CD14-positive monocyte (primary cell): ENCODE measurements at regions not wholly inside any gene's neighbourhood (a gene's known extent, or its start where the extent isn't known, plus 50 kb on each side); places are given as distances from the start of the nearest gene placed in this dataset.

Experiments
- DNase-seq, 3 donors: peaks; one replicate each; pipeline ENCODE4 v3.0.0-alpha.2; 2011 to 2022
- H2AFZ ChIP-seq: 2 replicates; pipeline ENCODE4 v1.6.0; 2012; ENCODE audit warnings: mild to moderate bottlenecking, low read depth, low read length, inconsistent platforms; ENCODE audit not compliant: insufficient read depth, poor library complexity, severe bottlenecking
- H3K27ac ChIP-seq, 2 donors: 1 replicate in 1 of 2; 2 replicates in 1 of 2; pipeline ENCODE4 v1.5.1; 2012 to 2013; ENCODE audit warnings: low read length in 2 of 2, control low read depth in 1 of 2, inconsistent platforms in 1 of 2, low read depth in 1 of 2, mild to moderate bottlenecking in 1 of 2
- H3K27me3 ChIP-seq, 2 donors: one replicate each; pipeline versions ENCODE4 v1.6.0 to v1.6.1; 2011 to 2013; ENCODE audit warnings: low read length in 2 of 2; ENCODE audit not compliant: control insufficient read depth in 2 of 2, insufficient read depth in 2 of 2
- H3K36me3 ChIP-seq, 2 donors: replicated peaks in 1 of 2; 1 replicate in 1 of 2; 2 replicates in 1 of 2; pipeline versions ENCODE4 v1.5.1 to v1.6.1; 2012 to 2013; ENCODE audit warnings: low read length in 2 of 2, control low read depth in 1 of 2, inconsistent platforms in 1 of 2, mild to moderate bottlenecking in 1 of 2; ENCODE audit not compliant: insufficient read depth in 2 of 2, control insufficient read depth in 1 of 2
- H3K4me1 ChIP-seq, 2 donors: 1 replicate in 1 of 2; 2 replicates in 1 of 2; pipeline versions ENCODE4 v1.5.1 to v1.6.1; 2012 to 2013; ENCODE audit warnings: low read length in 2 of 2, control low read depth in 1 of 2, inconsistent platforms in 1 of 2, mild to moderate bottlenecking in 1 of 2, moderate library complexity in 1 of 2; ENCODE audit not compliant: insufficient read depth in 2 of 2, control insufficient read depth in 1 of 2
- H3K4me2 ChIP-seq: replicated peaks from 2 replicates; pipeline ENCODE3; 2012; ENCODE audit warnings: low read length, moderate library complexity, mild to moderate bottlenecking; ENCODE audit not compliant: poor library complexity, severe bottlenecking; ENCODE audit errors: extremely low read depth
- H3K4me3 ChIP-seq, 3 experiments: fragments of 200-600 bp in 1 of 3; sonication (generic) in 1 of 3; replicated peaks in 1 of 3; 1 replicate in 2 of 3; 2 replicates in 1 of 3; pipeline ENCODE4 v1.5.1; 2011 to 2013; ENCODE audit warnings: low read length in 3 of 3, mild to moderate bottlenecking in 3 of 3, control low read depth in 2 of 3, low read depth in 2 of 3, inconsistent platforms in 1 of 3, moderate library complexity in 1 of 3
- H3K79me2 ChIP-seq: 2 replicates; pipeline ENCODE4 v1.6.0; 2012; ENCODE audit warnings: mild to moderate bottlenecking, control low read depth, inconsistent platforms, low read length, moderate library complexity; ENCODE audit not compliant: insufficient read depth
- H3K9ac ChIP-seq: 2 replicates; pipeline ENCODE4 v1.6.0; 2017; ENCODE audit warnings: low read length, mild to moderate bottlenecking; ENCODE audit not compliant: insufficient read depth, poor library complexity, severe bottlenecking
- H3K9me3 ChIP-seq, 2 donors: replicated peaks in 1 of 2; 1 replicate in 1 of 2; 2 replicates in 1 of 2; pipeline versions ENCODE4 v1.5.1 to v1.6.1; 2012 to 2013; ENCODE audit warnings: low read length in 2 of 2, control low read depth in 1 of 2; ENCODE audit not compliant: control insufficient read depth in 1 of 2, insufficient read depth in 1 of 2
- H4K20me1 ChIP-seq: 2 replicates; pipeline ENCODE4 v1.6.0; 2012; ENCODE audit warnings: mild to moderate bottlenecking, low read length, control low read depth, moderate library complexity; ENCODE audit not compliant: insufficient read depth
- H3K27ac Mint-ChIP-seq, 7 donors: one replicate each; pipeline ENCODE4 v1.8.0; 2020; ENCODE audit warnings: mild to moderate bottlenecking in 7 of 7, mixed read lengths in 7 of 7, moderate library complexity in 6 of 7, inconsistent platforms in 2 of 7
- H3K27me3 Mint-ChIP-seq, 3 donors: one replicate each; pipeline ENCODE4 v1.8.0; 2021 to 2022; ENCODE audit warnings: low read depth in 3 of 3, mild to moderate bottlenecking in 3 of 3, mixed read lengths in 3 of 3, moderate library complexity in 3 of 3, inconsistent platforms in 1 of 3
- H3K36me3 Mint-ChIP-seq, 2 donors: one replicate each; pipeline ENCODE4 v1.8.0; 2020; ENCODE audit warnings: mixed read lengths in 2 of 2, inconsistent platforms in 1 of 2, mild to moderate bottlenecking in 1 of 2
- H3K4me1 Mint-ChIP-seq: one replicate; pipeline ENCODE4 v1.8.0; 2020; ENCODE audit warnings: mild to moderate bottlenecking, mixed read lengths
- H3K4me3 Mint-ChIP-seq, 2 donors: one replicate each; pipeline ENCODE4 v1.8.0; 2020; ENCODE audit warnings: mild to moderate bottlenecking in 2 of 2, mixed read lengths in 2 of 2, moderate library complexity in 1 of 2
- H3K9me3 Mint-ChIP-seq, 7 donors: one replicate each; pipeline ENCODE4 v1.8.0; 2020 to 2022; ENCODE audit warnings: mixed read lengths in 7 of 7, mild to moderate bottlenecking in 6 of 7, moderate library complexity in 6 of 7, inconsistent platforms in 2 of 7
- CTCF ChIP-seq: fragments of 200-600 bp; IDR thresholded peaks from one replicate; pipeline ENCODE4 v1.8.0; 2022; ENCODE audit warnings: antibody characterized with exemption, mild to moderate bottlenecking
- WGBS: methylation state at CpG from one replicate; pipeline ENCODE4 v1.1.5; 2013; ENCODE audit warnings: missing lambda C conversion rate; ENCODE audit not compliant: insufficient coverage; 5-methylcytosine and 5-hydroxymethylcytosine counted together
- intact Hi-C, 2 donors: fragments of 100-400 bp; cut with micrococcal nuclease; formaldehyde crosslinking; loops; one replicate each; pipeline versions ENCODE4 v1.15.0 to v1.15.1; 2023

- Mint-ChIP-seq H3K27ac (no peak overlapping the region), H3K4me3 (no peak overlapping the region), H3K9me3 (peaks cover 0 to 7% (median 0%) of the 10 kb centered on the region in 7 donors), H3K4me1 (peaks cover 19% of the 10 kb centered on the region), H3K36me3 (peaks cover 0 to 2% of the 10 kb centered on the region in 2 donors), H3K27me3 (peaks cover 0 to 3% (median 0%) of the 10 kb centered on the region in 3 donors)
- Histone ChIP-seq H3K9me3 (no peaks in the 10 kb centered on the region), H3K4me3 (no peak overlapping the region), H3K9ac (no peak overlapping the region), H3K79me2 (no peaks in the 10 kb centered on the region), H3K4me1 (peaks cover 5 to 8% of the 10 kb centered on the region in 2 donors), H3K27ac (no peak overlapping the region), H2AFZ (no peak overlapping the region), H4K20me1 (no peaks in the 10 kb centered on the region), H3K27me3 (no peaks in the 10 kb centered on the region), H3K4me2 (no peak overlapping the region), H3K36me3 (no peaks in the 10 kb centered on the region)
- intact Hi-C loops = no loop called here
- 94% methylated on average over 2 of the region's 3 CpGs for WGBS
- TF ChIP-seq CTCF = no peak
- no peak for DNase-seq
Observed at GRCh38 chr3:177494216-177494615, 296.9 kb upstream of the TBL1XR1 start.

GRCh38 chr3:177495566-177495965 is 298.3 kb upstream of the TBL1XR1 start:
- H3K36me3 Mint-ChIP-seq = peaks cover 0 to 2% of the 10 kb centered on the region in 2 donors
- H3K4me2 ChIP-seq = no peak overlapping the region
- no peaks in the 10 kb centered on the region for H3K27me3 ChIP-seq
- no peaks in the 10 kb centered on the region for H4K20me1 ChIP-seq
- no peak overlapping the region for H3K27ac ChIP-seq
- H3K4me3 Mint-ChIP-seq = no peak overlapping the region
- H3K4me1 Mint-ChIP-seq = peaks cover 19% of the 10 kb centered on the region
- H3K27ac Mint-ChIP-seq = no peak overlapping the region
- H2AFZ ChIP-seq = no peak overlapping the region
- H3K4me1 ChIP-seq = peaks cover 5 to 8% of the 10 kb centered on the region in 2 donors
- intact Hi-C loops = no loop called here
- peaks cover 0 to 7% (median 0%) of the 10 kb centered on the region in 7 donors for H3K9me3 Mint-ChIP-seq
- no peak for TF ChIP-seq CTCF
- H3K27me3 Mint-ChIP-seq = peaks cover 0 to 3% (median 1%) of the 10 kb centered on the region in 3 donors
- H3K36me3 ChIP-seq = no peaks in the 10 kb centered on the region
- no peaks in the 10 kb centered on the region for H3K9me3 ChIP-seq
- no peak overlapping the region for H3K9ac ChIP-seq
- no peak overlapping the region for H3K4me3 ChIP-seq
- no peak for DNase-seq
- H3K79me2 ChIP-seq = no peaks in the 10 kb centered on the region
